ENCODE measurements at regions not wholly inside any gene's neighbourhood (a gene's known extent, or its start where the extent isn't known, plus 50 kb on each side); places are given as distances from the start of the nearest gene placed in this dataset.

DNA sequence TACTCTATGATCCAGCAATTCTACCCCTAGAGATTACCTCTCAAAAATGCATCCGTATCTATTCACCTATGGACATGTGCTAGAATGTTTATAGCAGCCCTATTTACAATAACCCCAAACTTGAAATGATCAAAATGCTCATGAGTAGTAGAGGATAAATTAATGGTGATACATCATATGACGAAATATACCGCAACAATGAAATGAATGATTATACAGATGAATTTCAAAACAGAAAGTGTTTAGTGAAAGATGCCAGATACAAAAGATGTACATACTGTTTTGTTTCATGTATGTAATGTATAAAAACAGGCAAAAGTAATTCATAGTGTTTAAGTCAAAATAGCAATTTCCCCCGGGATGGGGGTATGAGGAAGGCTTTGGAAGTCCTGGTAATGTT lies 91.0 kb upstream of the CD55 start:
- TF ChIP-seq CTCF (IDR thresholded peaks at IDR 0.05) (no peak), POLR2A (IDR thresholded peaks at IDR 0.05) (no peak)
